GM19023 (cell line): ENCODE measurements at regions not wholly inside any gene's neighbourhood (a gene's known extent, or its start where the extent isn't known, plus 50 kb on each side); places are given as distances from the start of the nearest gene placed in this dataset.
A peak's percentile ranks its signal among the peaks of the same experiment; 100 is the strongest.
"Not testable (repeated sequence)": the region's sequence is repeated elsewhere in the genome, so short reads cannot be mapped to it uniquely, and the experiment has no call there.

Source experiments
- ATAC-seq: cut with Tn5 transposase; IDR thresholded peaks from one replicate; pipeline ENCODE4 v1.9.1; 2021; ENCODE audit warnings: mild to moderate bottlenecking, moderate library complexity; ENCODE audit not compliant: unreplicated experiment

DNA sequence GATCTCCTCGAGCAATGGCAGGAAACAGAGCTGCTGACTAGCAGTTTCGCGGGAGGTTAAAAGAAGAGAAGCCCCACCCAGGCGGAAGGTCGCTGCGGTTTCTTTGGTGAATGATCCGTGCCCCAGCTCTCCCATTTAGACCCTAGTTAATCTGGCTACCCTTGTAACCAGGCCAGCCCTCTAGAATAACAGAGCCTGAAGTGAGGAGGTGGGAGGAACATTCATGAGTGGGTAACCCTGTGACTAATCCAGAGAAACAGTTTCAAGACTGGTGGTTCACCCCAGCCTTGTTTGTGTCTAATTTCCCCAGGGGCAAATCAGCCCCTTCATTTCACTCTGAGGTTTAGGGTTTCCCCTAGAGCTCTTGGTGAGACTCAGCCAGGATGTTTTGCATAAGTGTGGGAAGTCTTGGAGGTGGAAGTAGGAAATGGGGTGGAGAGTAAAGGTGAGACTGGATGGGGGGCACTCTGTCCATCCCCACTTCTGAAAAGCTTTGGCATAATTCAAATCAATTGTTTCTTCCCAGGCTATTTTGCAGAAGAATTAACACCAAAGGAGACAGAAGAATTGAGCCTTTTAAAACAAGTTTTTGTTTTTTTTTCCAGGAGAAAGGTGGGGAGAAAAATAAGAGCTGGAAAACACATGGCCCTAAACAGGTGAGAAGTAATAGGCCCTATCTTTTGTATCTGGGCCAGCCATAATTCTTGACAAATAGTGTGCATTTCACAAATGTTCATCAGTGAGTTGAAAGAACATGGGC lies 303.1 kb downstream of the RPLP1 start:
- peak; percentile 84 for ATAC-seq

GRCh38 chr15:69756440-69756839 lies 303.8 kb downstream of the RPLP1 start:
- ATAC-seq = no peak

DNA sequence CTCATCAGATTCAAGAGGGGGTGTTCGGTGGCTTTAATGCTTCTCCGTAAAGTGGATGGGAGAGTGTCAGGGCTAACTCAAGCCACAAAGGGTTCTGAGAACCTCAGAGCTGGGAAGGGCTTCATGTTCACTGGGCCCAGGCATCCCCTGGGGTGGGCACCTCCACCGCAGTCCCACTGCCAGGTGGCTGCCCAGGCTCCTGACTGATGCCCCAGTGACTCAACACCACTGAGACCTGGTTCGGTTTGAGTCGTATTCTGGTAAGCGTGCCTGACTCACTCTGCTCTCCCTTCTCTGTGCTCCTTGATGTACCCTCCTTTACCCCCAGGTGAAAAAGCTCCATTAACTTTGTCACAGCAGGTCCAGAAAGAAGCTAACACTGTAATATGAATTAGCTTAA lies 304.6 kb downstream of the RPLP1 start:
- ATAC-seq = no peak

DNA sequence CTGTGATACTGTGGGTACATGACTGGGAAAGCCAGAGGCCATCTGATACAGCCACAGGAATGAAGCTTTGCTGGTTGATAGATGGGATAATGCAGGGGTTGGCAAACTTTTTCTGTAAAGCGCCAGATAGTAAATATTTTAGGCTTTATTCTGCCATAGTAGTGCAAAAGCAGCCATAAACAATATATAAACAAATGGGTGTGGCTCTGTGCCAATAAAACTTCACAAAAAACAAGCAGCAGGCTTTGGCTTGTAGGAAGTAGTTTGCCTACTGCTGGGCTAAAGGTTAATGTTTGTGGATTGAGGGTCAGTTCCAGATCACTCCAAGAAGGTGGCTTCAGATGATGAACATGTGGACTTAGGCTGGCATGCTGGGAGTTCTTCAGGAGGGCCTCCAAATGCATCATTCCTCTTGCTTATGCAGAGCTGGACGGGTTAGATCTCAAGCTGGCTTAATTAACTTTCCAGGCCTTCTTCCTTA lies 305.7 kb downstream of the RPLP1 start:
- ATAC-seq = no peak

GRCh38 chr15:69758810-69759790 lies 306.5 kb downstream of the RPLP1 start:
- no peak for ATAC-seq

DNA sequence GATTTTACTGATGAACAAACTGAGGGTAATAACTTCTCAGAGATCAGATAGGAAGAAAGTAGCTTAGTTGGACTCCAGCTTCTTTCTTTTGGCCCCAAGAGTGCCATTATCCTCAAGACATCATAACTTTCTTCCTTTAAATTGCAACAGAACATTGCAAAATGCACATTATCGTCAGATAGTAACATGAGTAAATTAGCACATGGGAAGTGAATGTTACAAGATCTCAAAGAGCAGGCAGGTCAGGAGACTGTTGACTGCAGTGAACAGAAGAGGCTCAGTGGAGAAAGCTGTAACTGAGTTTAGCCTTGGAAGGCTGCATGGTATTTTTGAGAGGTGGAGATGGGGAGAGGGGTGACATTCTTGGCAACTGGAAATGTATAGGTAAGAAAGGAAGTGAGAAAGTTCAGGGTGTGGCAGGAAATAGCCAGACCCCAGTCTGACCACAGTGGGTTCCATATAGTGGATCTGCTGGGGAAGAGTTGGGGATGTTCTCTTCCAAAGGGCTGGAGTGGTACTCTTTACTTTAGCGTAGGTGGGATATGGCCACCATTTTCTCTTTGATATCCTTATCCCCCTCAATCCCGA lies 307.7 kb downstream of the RPLP1 start:
- ATAC-seq = no peak

GRCh38 chr15:69760890-69761568 lies 308.4 kb downstream of the RPLP1 start:
- no peak for ATAC-seq

DNA sequence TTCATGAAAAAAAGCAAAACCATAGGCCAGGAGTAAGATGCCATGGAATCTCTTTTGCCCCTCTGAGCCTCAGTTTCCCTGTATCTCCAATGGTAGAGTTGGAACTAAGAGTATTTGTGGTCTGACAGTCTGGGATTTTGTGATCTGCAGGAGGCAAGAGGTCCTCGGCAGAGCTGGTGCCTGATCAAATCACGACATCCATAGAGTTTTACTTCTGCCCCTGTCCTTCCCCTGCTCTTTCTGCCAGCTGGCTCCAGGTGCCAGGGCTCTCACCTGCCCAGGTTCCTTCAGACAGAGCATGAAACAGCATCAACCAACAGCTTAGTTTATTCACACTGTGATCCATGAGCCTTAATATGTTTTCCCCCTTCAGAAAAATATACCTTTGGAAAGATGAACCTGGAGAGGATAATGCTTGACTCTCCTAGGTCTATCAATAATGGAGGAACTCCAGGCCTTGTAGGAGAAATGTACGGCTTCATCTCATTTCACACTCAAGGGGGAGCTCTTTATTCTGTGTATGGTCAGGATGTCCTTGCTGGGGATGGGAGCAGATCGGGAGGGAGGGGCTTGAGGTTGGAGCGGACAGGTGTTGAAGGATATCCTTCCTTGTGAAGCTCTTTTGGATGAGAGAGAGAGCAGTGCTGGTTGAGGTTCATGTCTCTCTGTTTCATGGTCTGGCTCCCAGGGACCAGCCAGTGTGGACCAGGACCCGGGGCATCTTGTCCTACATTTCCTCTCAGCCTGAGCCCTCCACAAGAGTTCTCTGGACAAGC lies 309.9 kb downstream of the RPLP1 start:
- ATAC-seq = no peak

DNA sequence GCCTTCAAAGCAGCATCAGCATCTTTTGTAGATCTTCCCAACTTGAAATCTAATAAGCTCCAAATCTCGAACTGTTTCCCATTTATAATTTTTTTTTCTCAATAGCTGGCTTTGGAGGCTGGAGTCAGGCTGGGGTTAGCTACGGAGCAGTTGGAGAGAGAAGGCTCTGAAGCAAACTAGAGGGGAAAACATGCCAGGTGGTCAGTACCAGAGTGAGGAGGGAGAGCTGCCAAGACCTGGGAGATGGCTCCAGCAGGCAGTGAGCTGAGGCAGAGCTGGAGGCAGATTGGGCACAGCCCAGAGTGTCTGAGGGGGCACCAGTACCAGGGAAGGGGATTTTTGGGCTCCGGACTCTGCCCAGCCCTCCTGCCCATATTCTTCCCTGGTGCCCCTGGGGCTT lies 311.2 kb downstream of the RPLP1 start:
- no peak for ATAC-seq

GRCh38 chr15:69766156-69766555 lies 313.5 kb downstream of the RPLP1 start:
- ATAC-seq = no peak

GRCh38 chr15:69767191-69767590 lies 314.6 kb downstream of the RPLP1 start:
- ATAC-seq = no peak

DNA sequence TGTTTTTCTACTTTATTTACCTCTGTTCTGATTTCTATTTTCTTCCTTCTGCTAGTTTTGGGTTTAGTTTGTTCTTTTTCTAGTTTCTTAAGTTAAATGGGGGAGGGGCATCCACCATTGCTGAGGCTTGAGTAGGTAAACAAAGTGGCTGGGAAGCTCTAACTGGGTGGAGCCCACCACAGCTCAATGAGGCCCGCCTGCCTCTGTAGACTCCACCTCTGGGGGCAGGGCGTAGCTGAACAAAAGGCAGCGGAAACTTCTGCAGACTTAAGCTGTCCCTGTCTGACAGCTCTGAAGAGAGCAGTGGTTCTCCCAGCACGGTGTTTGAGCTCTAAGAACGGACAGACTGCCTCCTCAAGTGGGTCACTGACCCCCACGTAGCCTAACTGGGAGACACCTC lies 316.7 kb downstream of the RPLP1 start:
- not testable (repeated sequence) for ATAC-seq

DNA sequence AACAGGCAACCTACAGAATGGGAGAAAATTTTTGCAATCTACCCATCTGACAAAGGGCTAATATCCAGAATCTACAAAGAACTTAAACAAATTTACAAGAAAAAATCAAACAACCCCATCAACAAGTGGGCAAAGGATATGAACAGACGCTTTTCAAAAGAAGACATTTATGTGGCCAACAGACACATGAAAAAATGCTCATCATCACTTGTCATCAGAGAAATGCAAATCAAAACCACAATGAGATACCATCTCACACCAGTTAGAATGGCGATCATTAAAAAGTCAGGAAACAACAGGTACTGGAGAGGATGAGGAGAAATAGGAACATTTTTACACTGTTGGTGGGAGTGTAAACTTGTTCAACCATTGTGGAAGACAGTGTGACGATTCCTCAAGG lies 321.6 kb downstream of the RPLP1 start:
- not testable (repeated sequence) for ATAC-seq

GRCh38 chr15:69774711-69775110 lies 322.1 kb downstream of the RPLP1 start:
- ATAC-seq = not testable (repeated sequence)

DNA sequence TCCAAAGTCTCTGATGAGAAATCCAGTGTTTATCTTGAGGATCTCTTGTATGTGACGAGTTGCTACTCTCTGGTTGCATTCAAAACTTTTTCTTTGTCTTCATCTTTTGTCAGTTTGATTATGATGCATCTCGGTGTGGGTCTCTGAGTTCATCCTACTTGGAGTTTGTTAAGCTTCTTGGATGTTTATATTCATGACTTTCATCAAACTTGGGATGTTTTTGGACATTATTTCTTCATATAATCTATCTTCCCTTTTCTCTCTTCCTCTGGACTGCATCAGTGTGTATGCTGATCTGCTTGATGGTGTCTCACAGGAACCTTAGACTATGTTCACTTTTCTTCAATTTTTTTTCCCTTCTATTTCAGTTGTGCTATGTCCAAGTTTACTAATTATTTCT lies 320.4 kb downstream of the TLE3 start:
- no peak for ATAC-seq

- ATAC-seq = no peak
These were observed 317.3 kb downstream of the TLE3 start for GRCh38 chr15:69780374-69780773.

DNA sequence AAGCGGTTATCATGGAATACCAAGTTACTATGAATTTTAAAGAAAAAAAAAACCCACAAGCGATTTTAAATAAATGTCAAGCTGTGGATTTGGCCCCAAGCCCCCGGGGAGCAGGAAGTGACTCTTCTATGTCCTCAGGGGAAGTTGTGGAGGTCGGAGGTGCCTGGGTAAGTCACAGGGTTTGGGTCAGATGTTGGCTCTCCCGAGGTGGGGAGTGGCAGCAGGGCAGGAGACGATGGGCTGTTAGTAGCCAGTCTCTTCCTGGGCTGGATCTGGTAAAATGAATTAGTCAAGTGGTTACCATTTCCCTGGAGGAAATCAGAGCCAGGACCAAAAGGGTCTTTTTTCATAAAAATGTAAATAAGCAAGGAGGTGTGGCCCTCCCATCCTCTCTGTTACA lies 316.7 kb downstream of the TLE3 start:
- ATAC-seq = no peak

- ATAC-seq = no peak
These were observed 316.1 kb downstream of the TLE3 start for GRCh38 chr15:69781411-69782125.

DNA sequence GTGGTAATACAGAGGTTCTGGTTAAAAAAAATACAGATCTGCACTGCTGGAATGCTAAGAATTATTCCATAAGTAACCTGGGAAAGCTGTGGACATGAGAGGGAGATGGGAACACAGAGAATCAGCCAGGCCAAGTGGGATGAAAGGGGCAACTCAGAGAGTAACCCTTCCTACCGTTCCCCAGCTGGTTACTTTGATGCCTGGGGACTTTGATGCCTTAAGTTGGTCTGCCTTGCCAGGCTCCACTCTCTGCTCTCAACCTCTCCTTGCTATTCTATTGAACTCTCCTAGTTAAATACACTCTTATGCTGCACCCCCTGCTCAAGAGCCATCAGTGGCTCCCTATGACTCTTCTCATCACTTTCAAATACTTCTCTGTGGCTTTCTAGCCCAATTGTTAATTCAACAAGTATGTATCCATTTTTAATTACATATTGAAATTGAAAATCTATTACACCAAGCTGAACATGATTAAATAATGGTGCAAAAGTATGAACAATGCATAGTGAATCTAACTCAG lies 315.5 kb downstream of the TLE3 start:
- no peak for ATAC-seq
